ENCODE measurements at regions not wholly inside any gene's neighbourhood (a gene's known extent, or its start where the extent isn't known, plus 50 kb on each side); places are given as distances from the start of the nearest gene placed in this dataset.

- Histone ChIP-seq H3K36me3 (ENCODE audit: insufficient read depth, low read length) (no peaks in the 10 kb centered on the region), H3K9me3 (ENCODE audit: insufficient read depth, low read depth, low read length) (no peaks in the 10 kb centered on the region), H3F3A (ENCODE audit: low read depth) (no peaks in the 10 kb centered on the region), H3K4me3 (ENCODE audit: low read length, poor library complexity, severe bottlenecking) (no peak overlapping the region), H3K79me2 (ENCODE audit: insufficient read depth, low read length) (no peaks in the 10 kb centered on the region), H2AFZ (ENCODE audit: low read length) (no peak overlapping the region), H3K9ac (ENCODE audit: low read depth, low read length, poor library complexity, severe bottlenecking) (no peak overlapping the region), H3K4me2 (ENCODE audit: low read depth, low read length, poor library complexity, severe bottlenecking) (no peak overlapping the region), H3K9me2 (replicated peaks; ENCODE audit: low read depth, low read length) (no peaks in the 10 kb centered on the region), H3K27me3 (ENCODE audit: insufficient read depth, low read length, poor library complexity, severe bottlenecking) (no peaks in the 10 kb centered on the region), H3K4me1 (ENCODE audit: insufficient read depth, low read length, poor library complexity, severe bottlenecking) (no peaks in the 10 kb centered on the region), H4K20me1 (ENCODE audit: insufficient read depth, low read length, poor library complexity, severe bottlenecking) (no peaks in the 10 kb centered on the region)
- TF ChIP-seq CTCF (conservative IDR thresholded peaks at IDR 0.05; ENCODE audit: low read length): no peak
- no peak for TF ChIP-seq EZH2phosphoT487 (IDR thresholded peaks at IDR 0.05; ENCODE audit: borderline replicate concordance)
These were observed 127.2 kb upstream of the SLC5A12 start for GRCh38 chr11:26849036-26849435.

- Histone ChIP-seq H3K9me3 (ENCODE audit: insufficient read depth, low read depth, low read length) (no peaks in the 10 kb centered on the region), H3K9me2 (replicated peaks; ENCODE audit: low read depth, low read length) (no peaks in the 10 kb centered on the region), H3K36me3 (ENCODE audit: insufficient read depth, low read length) (no peaks in the 10 kb centered on the region), H3F3A (ENCODE audit: low read depth) (no peaks in the 10 kb centered on the region), H3K4me2 (ENCODE audit: low read depth, low read length, poor library complexity, severe bottlenecking) (no peak overlapping the region), H4K20me1 (ENCODE audit: insufficient read depth, low read length, poor library complexity, severe bottlenecking) (no peaks in the 10 kb centered on the region), H3K4me3 (ENCODE audit: low read length, poor library complexity, severe bottlenecking) (no peak overlapping the region), H3K27me3 (ENCODE audit: insufficient read depth, low read length, poor library complexity, severe bottlenecking) (no peaks in the 10 kb centered on the region), H3K4me1 (ENCODE audit: insufficient read depth, low read length, poor library complexity, severe bottlenecking) (no peaks in the 10 kb centered on the region), H2AFZ (ENCODE audit: low read length) (no peak overlapping the region), H3K79me2 (ENCODE audit: insufficient read depth, low read length) (no peaks in the 10 kb centered on the region), H3K9ac (ENCODE audit: low read depth, low read length, poor library complexity, severe bottlenecking) (no peak overlapping the region)
- TF ChIP-seq CTCF (conservative IDR thresholded peaks at IDR 0.05; ENCODE audit: low read length) (no peak), EZH2phosphoT487 (IDR thresholded peaks at IDR 0.05; ENCODE audit: borderline replicate concordance) (no peak)
These were observed 129.4 kb upstream of the SLC5A12 start for GRCh38 chr11:26851291-26851690.

- Histone ChIP-seq H3K9me2 (replicated peaks; ENCODE audit: low read depth, low read length) (no peaks in the 10 kb centered on the region), H3K4me1 (ENCODE audit: insufficient read depth, low read length, poor library complexity, severe bottlenecking) (no peaks in the 10 kb centered on the region), H3K27me3 (ENCODE audit: insufficient read depth, low read length, poor library complexity, severe bottlenecking) (no peaks in the 10 kb centered on the region), H3K4me3 (ENCODE audit: low read length, poor library complexity, severe bottlenecking) (no peak overlapping the region), H2AFZ (ENCODE audit: low read length) (no peak overlapping the region), H4K20me1 (ENCODE audit: insufficient read depth, low read length, poor library complexity, severe bottlenecking) (no peaks in the 10 kb centered on the region), H3K9me3 (ENCODE audit: insufficient read depth, low read depth, low read length) (no peaks in the 10 kb centered on the region), H3K36me3 (ENCODE audit: insufficient read depth, low read length) (no peaks in the 10 kb centered on the region), H3K9ac (ENCODE audit: low read depth, low read length, poor library complexity, severe bottlenecking) (no peak overlapping the region), H3K79me2 (ENCODE audit: insufficient read depth, low read length) (no peaks in the 10 kb centered on the region), H3K4me2 (ENCODE audit: low read depth, low read length, poor library complexity, severe bottlenecking) (no peak overlapping the region), H3F3A (ENCODE audit: low read depth) (no peaks in the 10 kb centered on the region)
- no peak for TF ChIP-seq CTCF (conservative IDR thresholded peaks at IDR 0.05; ENCODE audit: low read length)
- TF ChIP-seq EZH2phosphoT487 (IDR thresholded peaks at IDR 0.05; ENCODE audit: borderline replicate concordance): no peak
These were observed 129.8 kb upstream of the SLC5A12 start for GRCh38 chr11:26851696-26852095.

Measured in Loucy (cell line).